ENCODE measurements at regions not wholly inside any gene's neighbourhood (a gene's known extent, or its start where the extent isn't known, plus 50 kb on each side); places are given as distances from the start of the nearest gene placed in this dataset.

DNA sequence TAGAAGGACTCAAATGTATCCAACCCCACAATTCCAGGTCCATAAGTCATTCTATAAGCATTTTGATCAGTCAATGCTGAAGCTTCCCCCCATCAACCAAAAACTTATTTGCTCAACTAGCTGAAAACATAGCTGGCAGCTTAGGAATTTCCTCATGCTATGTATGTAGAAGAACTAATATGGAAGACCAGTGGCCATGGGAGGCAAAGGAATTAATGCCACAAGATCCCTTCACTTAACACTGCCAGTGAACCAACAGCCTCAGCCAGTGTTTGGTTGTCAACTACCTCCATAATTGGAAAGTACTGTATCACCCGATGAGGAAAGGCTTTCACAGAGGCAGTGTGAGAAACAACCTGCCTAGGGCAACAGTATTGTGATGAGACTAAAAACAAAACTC lies 105.4 kb downstream of the ZNF429 start:
- TF ChIP-seq, protein P1, sequence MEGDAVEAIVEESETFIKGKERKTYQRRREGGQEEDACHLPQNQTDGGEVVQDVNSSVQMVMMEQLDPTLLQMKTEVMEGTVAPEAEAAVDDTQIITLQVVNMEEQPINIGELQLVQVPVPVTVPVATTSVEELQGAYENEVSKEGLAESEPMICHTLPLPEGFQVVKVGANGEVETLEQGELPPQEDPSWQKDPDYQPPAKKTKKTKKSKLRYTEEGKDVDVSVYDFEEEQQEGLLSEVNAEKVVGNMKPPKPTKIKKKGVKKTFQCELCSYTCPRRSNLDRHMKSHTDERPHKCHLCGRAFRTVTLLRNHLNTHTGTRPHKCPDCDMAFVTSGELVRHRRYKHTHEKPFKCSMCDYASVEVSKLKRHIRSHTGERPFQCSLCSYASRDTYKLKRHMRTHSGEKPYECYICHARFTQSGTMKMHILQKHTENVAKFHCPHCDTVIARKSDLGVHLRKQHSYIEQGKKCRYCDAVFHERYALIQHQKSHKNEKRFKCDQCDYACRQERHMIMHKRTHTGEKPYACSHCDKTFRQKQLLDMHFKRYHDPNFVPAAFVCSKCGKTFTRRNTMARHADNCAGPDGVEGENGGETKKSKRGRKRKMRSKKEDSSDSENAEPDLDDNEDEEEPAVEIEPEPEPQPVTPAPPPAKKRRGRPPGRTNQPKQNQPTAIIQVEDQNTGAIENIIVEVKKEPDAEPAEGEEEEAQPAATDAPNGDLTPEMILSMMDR (conservative IDR thresholded peaks at IDR 0.05 in 1 of 2, IDR thresholded peaks at IDR 0.05 in 1 of 2; ENCODE audit: extremely low read depth in 1 of 2, insufficient read depth in 1 of 2, low read depth in 1 of 2, low read length in 2 of 2) = no peak
- TF ChIP-seq EZH2 (IDR thresholded peaks at IDR 0.05; ENCODE audit: borderline replicate concordance, low read length) = no peak
